ENCODE measurements at regions not wholly inside any gene's neighbourhood (a gene's known extent, or its start where the extent isn't known, plus 50 kb on each side); places are given as distances from the start of the nearest gene placed in this dataset.
A peak's percentile ranks its signal among the peaks of the same experiment; 100 is the strongest.

DNA sequence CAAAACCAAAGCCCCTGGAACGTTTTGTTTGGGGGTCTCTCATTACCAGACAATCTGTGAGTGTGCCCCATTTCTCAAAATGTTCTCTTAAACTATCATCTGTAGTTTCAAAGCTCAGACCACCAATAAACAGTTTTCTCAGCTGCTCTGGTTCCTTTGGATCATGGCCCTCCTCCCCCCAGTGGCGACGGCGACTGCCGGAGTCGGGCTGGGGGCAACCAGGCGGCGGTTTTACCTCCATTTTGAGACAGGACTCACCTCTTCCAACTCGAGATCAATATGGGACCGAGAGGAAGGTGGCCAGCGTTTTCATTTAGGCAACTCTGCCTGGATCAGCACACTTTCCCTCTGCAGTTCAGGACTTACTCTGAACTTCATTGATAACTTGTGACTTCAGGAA, 141.5 kb upstream of the ZNF32 start:
- DNase-seq (ENCODE audit: low read depth in 2 of 2): no peak

DNA sequence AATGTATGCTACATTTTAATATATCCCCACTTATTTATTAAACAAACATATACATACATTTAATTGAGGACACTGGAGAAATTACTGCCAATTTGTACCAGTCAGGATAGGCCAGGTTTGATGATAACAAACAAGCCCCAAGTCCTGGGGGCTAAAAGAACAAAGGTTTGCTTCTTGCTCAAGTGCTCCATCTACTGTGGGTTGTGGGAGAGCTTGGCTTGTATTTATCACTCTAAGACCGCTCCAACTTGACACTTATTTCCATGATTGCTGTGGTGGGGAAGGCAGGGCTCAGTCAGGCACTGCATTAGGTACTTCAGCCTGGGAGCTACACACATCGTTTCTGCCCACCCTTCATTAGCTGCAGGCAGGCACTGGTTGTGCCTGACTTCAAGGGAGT, 136.6 kb upstream of the ZNF32 start:
- DNase-seq (ENCODE audit: low read depth in 2 of 2): no peak

DNA sequence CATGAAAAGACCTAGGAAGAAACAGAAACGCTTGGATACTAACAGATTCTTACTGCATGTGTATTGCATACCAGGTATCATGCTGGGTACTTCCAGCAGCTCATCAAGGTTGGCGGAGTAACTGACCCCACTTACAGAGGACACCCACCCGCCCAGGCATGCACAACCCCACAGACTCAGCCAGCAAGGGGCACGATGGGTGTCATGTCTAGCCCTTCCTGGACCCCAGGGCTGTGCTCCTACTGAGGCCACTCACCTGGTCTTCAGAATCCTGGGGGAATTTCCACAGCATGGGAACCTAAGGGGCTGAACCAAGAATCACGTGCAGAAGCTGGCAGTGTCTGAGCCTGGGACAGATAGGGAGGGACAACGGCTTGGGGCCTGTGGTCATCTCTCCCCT, 134.1 kb upstream of the ZNF32 start:
- no peak for DNase-seq (ENCODE audit: low read depth in 2 of 2)

DNA sequence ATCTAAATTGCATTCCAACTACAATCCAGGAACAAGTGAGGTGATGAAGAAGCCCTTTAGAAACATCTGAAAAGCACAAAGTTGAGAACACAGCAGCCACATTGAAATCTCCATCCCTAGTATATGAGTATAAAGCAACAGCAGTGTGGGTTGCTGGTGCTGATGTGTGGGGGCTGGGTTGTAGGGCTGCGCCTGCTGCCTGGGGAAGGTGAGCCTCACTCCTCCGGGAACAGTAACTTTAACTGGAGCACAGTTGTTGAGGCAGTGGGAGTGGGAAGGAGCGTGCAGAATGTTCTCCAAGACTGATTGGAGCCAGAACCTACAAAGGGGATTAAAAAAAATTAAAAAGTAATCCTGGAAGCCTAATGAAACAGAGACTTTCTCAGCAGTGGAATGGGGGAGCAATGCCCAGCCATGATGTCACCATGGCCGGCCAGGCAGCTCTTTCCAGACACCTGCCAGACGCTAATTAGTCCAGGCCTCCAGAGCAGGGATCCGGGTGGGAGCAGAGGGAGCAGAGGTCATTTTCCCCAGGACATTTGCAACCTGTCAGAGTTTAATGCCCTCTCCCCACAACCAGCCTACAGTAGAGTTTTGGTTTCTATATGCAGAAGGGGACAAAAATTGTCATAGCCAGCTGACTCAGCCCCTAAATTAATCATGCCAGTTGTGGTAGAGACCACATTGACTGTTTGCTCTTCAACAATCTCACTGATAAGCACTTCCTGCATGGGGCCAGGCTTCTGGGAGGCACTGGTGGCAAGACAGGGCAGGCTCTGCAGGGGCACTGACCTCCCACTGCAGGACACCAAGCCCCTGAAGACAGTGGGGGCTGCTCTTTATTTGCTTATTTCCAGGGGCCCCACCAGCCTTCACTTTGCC, 133.0 kb upstream of the ZNF32 start:
- peak; percentile 27 to 35 for DNase-seq (ENCODE audit: low read depth in 2 of 2)

DNA sequence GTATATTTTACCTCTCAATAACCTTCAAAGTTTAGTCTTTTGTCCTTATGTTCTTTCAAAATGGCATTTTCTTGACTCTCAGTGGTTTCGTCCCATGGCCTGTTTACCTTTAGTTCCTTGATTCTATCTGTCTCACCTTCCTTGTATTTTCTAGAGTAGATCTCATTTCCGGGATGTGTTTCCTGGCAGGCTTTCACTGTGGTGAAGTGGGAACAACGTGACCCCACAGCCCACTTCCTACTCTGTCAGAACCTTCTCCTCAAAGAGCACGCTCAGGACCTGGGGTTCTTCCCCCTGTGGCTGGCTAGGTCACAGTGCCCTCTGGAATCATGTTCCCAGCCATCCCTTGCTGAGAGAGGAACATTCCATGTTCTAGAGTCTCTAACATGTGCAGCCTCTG, 129.9 kb upstream of the ZNF32 start:
- no peak for DNase-seq (ENCODE audit: low read depth in 2 of 2)

DNA sequence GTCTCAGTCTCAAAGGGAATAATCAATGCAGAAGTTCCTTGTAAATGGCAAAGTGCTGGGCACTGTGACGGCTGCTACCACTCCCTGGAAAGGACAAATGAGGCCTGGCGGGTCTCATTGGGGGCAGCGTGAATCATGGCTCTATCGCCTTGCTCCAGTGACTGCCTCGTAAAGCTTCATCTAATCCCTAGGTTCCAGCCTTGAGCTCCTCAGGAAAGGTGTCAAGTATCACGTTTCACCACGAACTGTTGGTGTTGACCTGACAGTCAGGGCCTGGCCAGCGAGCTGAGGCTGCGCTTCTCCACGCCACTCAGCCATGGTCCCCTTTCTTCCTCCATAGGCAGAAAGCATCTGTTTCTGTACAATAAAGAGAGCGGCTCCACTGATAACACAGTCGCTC, 126.7 kb upstream of the ZNF32 start:
- no peak for DNase-seq (ENCODE audit: low read depth in 2 of 2)

DNA sequence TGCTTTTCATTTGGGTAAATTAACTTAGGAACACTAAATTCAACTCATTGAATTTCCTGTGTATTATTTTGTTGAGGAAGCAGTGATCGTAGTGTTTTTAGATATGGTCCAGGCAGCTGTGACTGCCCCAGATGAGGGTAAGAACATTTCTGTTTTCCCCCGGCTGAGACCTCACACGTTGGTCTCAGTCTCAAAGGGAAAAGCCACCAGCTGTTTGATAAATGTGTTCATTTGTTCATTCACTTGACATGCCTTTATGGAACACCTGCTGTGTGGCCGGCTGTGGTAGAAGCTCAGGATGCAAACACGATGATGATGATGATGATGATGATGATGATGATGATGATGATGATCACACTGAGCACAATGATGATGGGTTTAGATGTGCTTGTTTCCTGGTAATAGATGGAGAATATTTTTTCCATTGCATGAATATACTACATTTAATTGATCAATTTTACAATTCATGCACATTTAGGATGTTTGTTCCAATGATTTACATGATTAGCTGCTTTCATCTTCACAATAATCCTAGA, 125.6 kb upstream of the ZNF32 start:
- DNase-seq (ENCODE audit: low read depth in 2 of 2): no peak

DNA sequence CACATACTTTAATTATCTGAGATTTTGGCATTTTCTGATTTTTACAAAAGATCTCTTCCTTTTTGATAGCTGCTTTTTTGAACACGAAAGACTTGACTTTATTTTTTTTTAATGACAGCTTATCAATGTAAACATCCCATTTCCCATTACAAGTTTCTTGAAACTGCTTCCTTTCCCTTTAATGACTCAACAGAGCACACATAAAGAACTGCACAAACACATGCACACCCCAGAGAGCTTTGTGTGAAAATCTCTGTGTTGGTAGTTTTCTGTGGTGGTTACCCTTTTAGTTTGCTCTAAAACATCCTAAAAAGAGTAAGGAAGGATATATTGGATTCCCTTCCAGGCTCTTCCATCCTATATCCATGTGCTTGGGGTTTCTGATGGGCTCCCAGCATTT, 125.1 kb upstream of the ZNF32 start:
- DNase-seq (ENCODE audit: low read depth in 2 of 2): no peak

DNA sequence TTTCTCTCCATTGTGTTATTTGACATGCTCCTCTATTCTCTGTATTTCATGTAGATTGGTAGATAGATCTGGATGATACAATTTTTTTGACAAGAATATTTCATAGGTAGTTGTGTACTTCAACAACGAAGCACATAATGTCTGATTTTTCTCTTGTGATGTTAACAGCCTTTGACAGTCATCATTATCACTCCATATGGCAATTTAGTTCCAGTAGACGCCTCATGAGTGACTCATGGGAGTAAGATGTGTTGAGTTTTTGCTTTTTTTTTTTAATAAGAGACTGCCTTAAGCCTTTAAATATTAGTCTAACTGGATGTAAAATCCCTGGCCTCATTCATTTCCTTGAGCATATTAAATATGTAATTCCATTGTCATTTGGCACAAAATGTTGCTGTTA, 123.5 kb upstream of the ZNF32 start:
- no peak for DNase-seq (ENCODE audit: low read depth in 2 of 2)

DNA sequence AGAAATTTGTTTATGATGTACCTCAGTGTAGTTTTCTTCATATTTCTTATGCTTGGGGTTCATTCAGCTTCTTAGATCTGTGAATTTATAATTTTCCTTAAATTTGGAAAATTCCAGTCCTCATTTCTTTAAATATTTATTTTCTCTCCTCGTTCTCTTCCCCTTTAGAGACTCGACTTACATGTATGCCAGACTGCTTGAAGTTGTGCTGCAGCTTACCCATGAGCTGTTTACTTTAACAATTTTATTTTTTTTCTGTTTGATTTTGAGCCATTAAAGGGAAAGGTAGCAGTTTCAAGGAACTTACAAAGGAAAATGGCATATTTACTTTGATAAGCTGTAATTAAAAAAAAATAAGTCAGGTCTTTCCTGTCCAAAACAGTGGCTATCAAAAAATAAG, 123.0 kb upstream of the ZNF32 start:
- no peak for DNase-seq (ENCODE audit: low read depth in 2 of 2)

DNA sequence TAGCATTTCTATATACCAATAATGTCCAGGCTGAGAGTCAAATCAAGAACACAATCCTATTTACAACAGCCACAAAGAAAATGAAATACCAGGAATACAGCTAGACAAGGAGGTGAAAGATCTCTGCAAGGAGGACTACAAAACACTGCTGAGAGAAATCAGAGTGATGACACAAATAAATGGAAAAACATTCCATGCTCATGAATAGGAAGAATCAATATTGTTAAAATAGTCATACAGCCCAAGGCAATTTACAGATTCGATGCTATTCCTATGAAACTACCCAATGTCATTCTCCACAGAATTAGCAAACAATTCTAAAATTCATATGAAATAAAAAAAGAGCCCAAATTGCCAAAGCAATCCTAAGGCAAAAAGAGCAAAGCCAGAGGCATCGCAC, 116.8 kb upstream of the ZNF32 start:
- DNase-seq (ENCODE audit: low read depth in 2 of 2): no peak

DNA sequence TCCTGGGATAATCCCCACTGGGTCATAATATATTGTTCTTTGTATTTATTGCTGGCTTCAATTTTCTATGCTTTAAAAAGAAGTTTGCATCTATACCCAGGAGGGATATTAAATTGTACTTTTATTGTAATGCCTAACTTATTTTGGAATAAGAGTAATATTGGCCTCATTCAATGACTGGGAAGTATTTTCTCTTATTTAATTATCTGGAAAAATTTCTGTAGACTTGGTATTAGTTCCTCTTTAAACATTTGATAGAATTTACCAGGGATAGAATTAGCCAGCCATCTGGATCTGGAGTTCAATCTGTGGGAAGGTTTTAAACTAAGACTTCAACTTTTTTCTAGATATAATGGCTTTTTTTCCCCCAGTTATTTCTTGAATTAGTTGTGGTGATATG, 115.2 kb upstream of the ZNF32 start:
- DNase-seq (ENCODE audit: low read depth in 2 of 2): no peak

DNA sequence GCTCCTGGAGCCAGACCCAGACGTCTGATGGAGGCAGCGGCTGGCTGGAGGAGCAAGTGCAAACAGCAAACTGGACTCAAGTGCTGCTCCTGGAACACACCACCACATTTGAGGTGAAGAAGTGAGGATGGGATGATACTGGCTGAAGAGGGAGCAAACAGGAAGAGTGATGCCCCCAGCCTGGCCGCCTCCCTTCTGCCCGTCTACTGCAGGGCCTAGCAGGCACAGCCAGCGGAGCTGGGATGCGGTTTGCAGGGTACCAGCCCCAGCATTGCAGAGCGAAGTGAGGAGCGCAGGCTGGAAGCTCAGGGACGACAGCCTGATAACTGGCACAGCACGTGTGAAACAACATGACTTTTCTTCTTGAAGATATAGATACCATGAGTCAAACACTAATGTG, 111.8 kb upstream of the ZNF32 start:
- DNase-seq (ENCODE audit: low read depth in 2 of 2): no peak

DNA sequence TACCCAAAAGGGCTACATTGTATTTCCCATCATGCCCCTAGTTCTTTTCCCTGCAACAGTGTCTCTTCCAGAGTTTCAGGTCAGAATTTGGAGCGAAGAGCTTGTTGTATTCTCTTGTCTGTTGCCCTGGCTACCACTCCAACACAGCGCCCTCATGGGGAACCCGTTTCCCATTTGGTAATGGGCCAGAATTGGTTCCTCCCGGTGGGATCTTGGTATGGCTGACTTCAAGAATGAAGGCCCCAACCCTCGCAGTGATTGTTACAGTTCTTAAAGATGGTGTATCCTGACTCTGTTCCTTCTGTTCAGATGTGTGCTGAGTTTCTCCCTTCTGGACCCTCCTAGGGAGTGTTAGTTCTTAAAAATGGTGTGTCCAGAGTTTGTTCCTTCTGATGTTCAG, 110.5 kb upstream of the ZNF32 start:
- no peak for DNase-seq (ENCODE audit: low read depth in 2 of 2)

DNA sequence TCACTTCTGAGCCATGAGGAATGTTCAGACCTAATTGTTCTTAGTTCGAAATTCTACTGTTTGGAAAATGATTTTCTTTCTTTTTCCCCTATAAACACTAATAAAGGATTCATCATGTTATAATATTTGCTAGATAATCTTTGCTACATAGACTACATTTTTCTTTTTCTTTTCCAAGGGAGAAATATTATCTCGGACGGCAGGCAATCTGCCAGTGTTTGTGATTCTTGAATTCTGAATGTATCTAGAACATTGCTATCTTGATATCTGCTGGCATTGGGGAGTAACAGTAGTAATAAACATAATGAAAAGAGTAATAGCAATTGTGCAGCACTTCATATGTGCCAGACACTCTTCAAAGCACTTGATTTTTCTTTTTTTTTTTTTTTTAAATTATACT, 107.7 kb upstream of the ZNF32 start:
- no peak for DNase-seq (ENCODE audit: low read depth in 2 of 2)

DNA sequence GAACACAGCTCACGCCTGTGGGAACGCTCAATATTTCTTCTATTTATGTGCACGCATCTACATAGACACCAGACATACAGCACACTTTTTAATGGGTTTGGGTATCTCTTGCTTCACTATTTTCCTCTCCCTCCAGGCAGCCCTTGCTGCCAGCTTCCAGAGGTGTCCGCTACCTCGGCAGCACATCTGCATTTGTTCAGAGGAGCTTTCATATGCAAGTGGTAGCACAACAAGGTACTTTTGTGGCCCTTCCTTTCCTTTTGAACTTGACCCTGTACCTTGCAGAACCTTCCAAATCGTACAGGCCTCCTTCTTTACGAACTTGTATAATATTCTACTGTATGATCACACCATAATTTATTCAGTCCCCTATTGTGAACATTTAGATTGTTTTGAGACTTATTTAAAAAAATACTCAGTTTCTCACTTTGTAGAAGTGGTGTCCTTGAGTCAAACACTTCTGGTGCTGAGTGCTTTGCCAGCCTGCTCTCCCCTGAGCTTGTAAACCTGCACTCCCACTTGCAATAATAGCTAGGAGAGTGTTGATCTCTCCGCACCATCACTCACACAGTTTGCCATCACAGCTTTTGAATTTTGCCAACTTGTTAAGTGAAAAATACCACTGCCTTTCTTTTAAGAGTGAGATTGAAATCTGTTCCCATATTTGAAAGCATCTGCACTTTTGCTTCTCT, 106.0 kb upstream of the ZNF32 start:
- DNase-seq (ENCODE audit: low read depth in 2 of 2): no peak

DNA sequence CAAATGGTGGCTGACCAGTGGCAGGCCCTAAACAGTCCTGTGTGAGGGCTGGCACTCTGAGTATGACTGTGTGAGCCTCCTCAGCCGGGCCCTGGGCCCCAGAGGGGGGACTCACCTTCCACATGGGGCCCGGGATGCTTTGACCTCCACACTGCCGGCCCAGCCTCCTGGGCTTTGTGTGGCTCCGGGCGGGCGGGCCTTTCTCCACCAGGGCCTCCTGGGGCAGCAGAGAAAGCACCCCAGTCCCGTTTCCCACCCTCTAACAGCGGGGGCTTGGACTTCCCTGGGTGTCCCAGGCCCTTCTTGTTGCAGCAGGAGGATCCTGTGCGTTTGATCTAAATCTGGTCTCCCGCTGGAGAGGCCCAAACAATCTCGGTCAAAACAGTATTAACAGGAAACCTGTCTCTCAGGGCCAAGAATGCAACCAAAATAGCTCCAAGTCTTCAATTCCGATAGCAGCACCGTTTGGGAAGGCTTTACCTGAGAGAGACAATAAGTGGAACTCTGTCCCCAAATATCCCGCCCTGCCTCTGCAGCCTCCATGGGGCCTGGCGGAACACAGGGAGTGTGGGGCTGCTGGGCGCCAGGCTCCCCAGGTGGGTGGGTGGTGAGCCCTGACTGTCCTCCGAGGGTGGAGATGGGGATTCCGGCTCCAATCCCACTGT, 104.8 kb upstream of the ZNF32 start:
- no peak for DNase-seq (ENCODE audit: low read depth in 2 of 2)

DNA sequence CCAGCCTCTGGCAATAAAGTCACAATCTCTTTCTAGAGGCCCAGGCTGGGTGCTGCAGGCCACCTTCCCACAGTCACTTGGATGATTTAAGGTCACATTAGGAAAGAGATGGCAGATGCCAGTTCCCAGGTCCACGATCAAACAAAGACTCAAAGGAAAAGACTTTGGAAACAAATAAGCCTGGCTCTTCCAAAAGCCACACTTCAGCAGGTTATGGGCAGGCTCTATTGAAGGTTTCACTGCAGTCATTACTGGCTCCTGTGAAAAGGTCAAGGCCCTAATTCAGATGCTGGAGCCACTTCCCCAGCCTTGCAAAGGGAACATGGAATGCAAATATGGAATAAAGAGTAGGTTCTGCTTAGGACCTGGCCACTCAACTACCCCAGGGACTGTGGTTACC, 104.0 kb upstream of the ZNF32 start:
- DNase-seq (ENCODE audit: low read depth in 2 of 2): no peak

DNA sequence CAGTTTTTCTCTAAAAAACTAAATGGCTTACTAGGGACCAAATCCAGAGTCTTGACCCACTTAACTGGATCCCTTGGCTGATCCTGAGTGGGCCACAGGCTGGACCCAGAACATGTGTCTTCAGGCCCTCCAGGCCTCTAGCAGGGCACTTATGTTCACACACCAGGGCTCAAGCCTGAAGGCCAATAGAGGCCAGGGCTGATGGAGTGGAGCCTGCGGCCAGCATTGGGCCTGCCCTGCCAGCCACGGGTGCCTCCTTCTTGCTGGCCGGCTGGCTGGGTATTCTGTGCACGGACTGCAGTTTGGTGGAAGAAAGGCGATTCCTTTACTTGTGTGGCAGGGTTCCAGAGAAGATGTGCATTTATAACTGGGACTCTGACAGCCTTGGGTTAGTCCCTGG, 103.0 kb upstream of the ZNF32 start:
- no peak for DNase-seq (ENCODE audit: low read depth in 2 of 2)

DNA sequence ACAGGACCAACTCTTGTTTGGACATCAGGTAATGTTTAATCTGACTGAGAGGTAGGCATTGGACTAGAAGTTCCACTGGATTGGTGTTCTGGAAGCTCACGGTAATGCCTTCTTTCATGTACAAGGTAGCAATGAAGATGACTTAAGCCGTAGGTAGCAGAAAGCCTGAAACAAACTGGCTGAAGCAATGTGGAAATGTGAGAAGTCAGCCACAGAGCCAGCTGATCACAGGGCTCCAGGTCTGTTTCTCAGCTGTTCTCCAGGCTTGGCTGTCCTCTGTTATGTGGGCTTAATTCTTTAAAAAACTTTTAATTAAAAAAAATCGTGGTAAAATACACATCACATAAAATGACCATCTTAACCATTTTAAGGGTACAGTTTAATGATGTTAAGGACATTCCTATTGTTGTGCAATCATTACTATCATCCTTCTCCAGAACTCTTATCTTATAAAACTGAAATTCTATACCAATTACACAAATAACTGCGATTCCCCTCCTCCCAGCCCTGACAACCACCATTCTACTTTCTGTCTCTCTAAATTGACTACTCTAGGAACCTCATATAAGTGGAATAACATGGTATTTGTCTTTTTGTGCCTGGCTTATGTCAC, 101.4 kb upstream of the ZNF32 start:
- no peak for DNase-seq (ENCODE audit: low read depth in 2 of 2)

DNA sequence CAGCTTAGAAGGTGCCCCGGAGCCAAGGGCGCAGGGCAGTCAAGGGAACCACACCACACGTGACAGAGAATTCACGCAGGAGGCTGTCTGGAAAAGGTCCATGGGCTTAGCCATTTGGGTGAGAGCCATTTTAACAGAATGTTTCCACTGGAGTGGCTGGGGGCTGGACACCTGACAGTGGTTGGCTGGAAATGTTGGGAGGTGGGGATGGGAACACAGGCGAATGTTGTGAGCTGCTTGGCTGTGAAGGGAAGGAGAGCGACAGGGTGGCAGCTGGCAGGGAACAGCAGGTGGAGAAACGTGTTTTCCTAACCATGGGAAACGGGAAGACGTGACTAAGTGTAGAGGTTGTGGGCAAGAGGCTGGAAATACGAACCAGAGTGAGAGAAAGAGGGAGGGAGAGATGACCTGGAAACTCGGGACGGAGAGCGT, 100.5 kb upstream of the ZNF32 start:
- DNase-seq (ENCODE audit: low read depth in 2 of 2): no peak

DNA sequence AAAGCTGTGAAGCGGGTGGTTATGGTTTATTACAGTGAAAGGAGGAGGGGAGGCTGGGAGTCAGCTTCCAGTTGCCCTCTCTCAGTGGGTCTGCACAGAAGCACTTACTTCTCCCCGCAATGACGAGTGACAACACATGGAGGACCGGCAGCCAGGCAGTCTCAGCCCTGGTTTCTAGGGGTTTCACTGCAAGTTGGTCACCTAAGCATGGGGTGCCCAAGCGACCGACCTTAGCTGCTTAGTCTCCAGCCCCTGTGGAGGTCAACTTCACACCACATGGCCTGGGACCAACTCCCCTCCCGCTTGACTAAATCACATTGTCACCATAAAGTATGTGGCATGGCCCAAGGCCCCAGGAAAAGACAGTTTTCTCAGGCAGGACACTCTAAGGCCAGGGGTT, 99.9 kb upstream of the ZNF32 start:
- DNase-seq (ENCODE audit: low read depth in 2 of 2): no peak
